T-helper 1 cell treated with Interleukin-12 subunit alpha and Interleukin-12 subunit beta and Interleukin-4 antibody, amounts not matched to agents 30 μg/mL and 1 μg/mL, for 36 hours (primary cell): ENCODE measurements at regions not wholly inside any gene's neighbourhood (a gene's known extent, or its start where the extent isn't known, plus 50 kb on each side); places are given as distances from the start of the nearest gene placed in this dataset.

ENCODE experiments used
- H3K27ac Mint-ChIP-seq: one replicate; pipeline ENCODE4 v1.8.0; 2021; ENCODE audit warnings: mild to moderate bottlenecking, mixed read lengths
- H3K27me3 Mint-ChIP-seq: one replicate; pipeline ENCODE4 v1.8.0; 2021; ENCODE audit warnings: low read depth, mixed read lengths
- H3K36me3 Mint-ChIP-seq: one replicate; pipeline ENCODE4 v1.8.0; 2021; ENCODE audit warnings: low read depth, mixed read lengths
- H3K4me1 Mint-ChIP-seq: one replicate; pipeline ENCODE4 v1.8.0; 2021; ENCODE audit warnings: low read depth, mixed read lengths
- H3K4me3 Mint-ChIP-seq: one replicate; pipeline ENCODE4 v1.8.0; 2021; ENCODE audit warnings: mild to moderate bottlenecking, moderate library complexity, mixed read lengths
- H3K9me3 Mint-ChIP-seq: one replicate; pipeline ENCODE4 v1.8.0; 2021; ENCODE audit warnings: mixed read lengths

- Mint-ChIP-seq H3K4me3 (no peak overlapping the region), H3K27me3 (peaks cover 7% of the 10 kb centered on the region), H3K36me3 (no peaks in the 10 kb centered on the region), H3K9me3 (no peaks in the 10 kb centered on the region), H3K4me1 (no peaks in the 10 kb centered on the region), H3K27ac (no peak overlapping the region)
Measured at GRCh38 chr16:86062271-86062965, 163.5 kb downstream of the IRF8 start.

DNA sequence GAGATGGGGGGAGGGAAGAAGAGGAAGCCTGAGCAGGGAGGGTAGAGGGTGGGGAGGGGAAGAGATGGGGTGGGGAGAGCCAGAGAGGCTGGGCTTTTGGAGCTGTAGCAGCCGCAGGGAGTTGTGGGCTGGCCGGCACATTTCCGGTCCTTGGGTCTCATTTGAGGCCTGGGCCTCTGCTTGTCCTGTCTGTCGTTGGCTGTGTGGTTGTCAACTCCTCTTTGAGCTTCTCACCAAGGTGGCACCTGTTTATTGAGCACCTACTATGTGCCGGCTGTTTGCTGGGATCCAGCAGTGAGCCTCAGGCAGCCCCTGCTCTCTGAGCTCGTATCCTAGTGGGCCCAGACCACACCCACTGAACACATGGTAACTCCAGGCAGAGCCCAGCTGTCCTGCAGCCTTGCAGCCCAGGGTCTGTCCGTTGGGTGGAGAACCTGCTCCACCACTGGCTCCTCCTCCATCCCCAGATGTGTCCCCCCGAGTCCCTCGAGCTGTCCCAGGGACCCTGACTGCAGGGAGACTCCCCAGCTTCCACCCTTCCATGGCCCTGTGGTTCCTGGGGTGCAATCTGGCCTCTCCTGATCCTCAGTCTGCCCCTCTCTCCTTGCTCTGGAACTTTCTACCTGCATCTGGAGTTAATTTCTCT lies 164.9 kb downstream of the IRF8 start:
- no peak overlapping the region for H3K4me3 Mint-ChIP-seq

DNA sequence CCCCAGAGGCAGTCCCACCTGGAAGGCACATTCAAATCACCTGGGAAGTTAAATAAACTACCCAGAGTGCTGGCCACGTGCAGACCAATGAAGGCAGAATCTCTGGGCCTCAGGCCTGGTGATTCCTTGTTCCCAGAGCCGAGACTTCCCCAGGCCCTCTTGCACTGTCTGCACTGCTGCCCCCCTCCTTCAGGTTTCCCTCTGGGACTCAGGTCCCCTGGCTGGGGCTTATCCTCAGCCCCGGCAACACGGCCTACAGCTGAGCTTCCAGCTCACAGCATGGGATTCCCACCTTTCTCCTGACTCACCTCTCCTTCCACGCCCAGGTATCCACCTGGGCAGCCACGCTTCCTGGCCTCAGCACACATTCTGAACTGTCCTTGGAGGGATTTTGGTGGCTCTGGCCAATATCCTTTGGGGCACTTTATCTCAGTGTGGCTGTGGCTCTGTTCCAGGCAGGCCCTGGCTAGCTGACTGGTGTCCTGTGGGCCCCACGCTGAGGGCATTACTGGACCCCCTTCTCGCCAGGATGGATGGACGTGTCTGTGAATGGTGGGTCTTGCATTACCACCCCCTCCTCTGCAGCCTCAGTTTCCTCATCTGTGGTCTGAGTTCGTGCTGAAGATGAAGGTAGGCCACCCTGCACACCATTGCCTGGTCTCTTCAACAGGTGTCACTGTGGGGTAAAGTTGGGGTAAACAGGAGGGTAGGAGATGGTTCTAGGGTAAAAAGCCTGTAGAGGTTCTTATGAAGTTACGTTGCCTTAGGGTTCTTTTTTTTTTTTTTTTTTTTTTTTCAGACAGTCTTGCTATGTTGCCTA lies 165.7 kb downstream of the IRF8 start:
- no peaks in the 10 kb centered on the region for H3K27me3 Mint-ChIP-seq
- H3K4me1 Mint-ChIP-seq: no peaks in the 10 kb centered on the region
- no peaks in the 10 kb centered on the region for H3K36me3 Mint-ChIP-seq
- H3K27ac Mint-ChIP-seq: no peak overlapping the region
- H3K4me3 Mint-ChIP-seq: no peak overlapping the region
- no peaks in the 10 kb centered on the region for H3K9me3 Mint-ChIP-seq

More for the DNA sequence above, 164.9 kb downstream of the IRF8 start:
- no peaks in the 10 kb centered on the region for H3K4me1 Mint-ChIP-seq
- H3K9me3 Mint-ChIP-seq: no peaks in the 10 kb centered on the region
- H3K27ac Mint-ChIP-seq: no peak overlapping the region
- H3K36me3 Mint-ChIP-seq: no peaks in the 10 kb centered on the region
- H3K27me3 Mint-ChIP-seq: no peaks in the 10 kb centered on the region

- H3K9me3 Mint-ChIP-seq: no peaks in the 10 kb centered on the region
- no peaks in the 10 kb centered on the region for H3K36me3 Mint-ChIP-seq
- H3K27ac Mint-ChIP-seq: no peak overlapping the region
- no peaks in the 10 kb centered on the region for H3K27me3 Mint-ChIP-seq
- no peaks in the 10 kb centered on the region for H3K4me1 Mint-ChIP-seq
- H3K4me3 Mint-ChIP-seq: no peak overlapping the region
Measured at GRCh38 chr16:86065711-86066110, 166.7 kb downstream of the IRF8 start.

DNA sequence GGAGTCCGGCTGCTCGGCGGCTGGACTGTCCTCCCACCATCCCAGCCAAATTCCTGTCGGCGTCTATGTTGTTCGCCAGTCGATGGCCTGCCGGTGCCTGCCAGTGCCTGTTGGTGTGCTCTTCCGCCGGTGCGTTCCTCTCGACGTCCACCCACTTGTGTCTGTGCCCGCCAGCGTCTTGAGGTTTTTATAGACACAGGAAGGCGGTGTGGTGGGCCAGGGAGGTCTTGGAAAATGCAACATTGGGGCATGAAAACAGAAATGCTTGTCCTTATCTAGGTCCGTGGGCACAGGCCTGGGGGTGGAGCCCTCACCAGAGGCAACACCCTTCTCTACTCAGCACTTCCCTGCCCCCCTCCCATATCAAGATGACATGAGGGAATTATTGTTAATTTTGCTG lies 167.8 kb downstream of the IRF8 start:
- Mint-ChIP-seq H3K27me3 (no peaks in the 10 kb centered on the region), H3K4me1 (no peaks in the 10 kb centered on the region), H3K36me3 (no peaks in the 10 kb centered on the region), H3K27ac (no peak overlapping the region), H3K9me3 (no peaks in the 10 kb centered on the region), H3K4me3 (no peak overlapping the region)

- Mint-ChIP-seq H3K27ac (no peak overlapping the region), H3K36me3 (no peaks in the 10 kb centered on the region), H3K9me3 (no peaks in the 10 kb centered on the region), H3K27me3 (no peaks in the 10 kb centered on the region), H3K4me1 (no peaks in the 10 kb centered on the region), H3K4me3 (no peak overlapping the region)
Measured at GRCh38 chr16:86067516-86067915, 168.6 kb downstream of the IRF8 start.

GRCh38 chr16:86067936-86068335 lies 169.0 kb downstream of the IRF8 start:
- no peak overlapping the region for H3K27ac Mint-ChIP-seq
- no peak overlapping the region for H3K4me3 Mint-ChIP-seq
- no peaks in the 10 kb centered on the region for H3K9me3 Mint-ChIP-seq
- H3K36me3 Mint-ChIP-seq: no peaks in the 10 kb centered on the region
- no peaks in the 10 kb centered on the region for H3K27me3 Mint-ChIP-seq
- H3K4me1 Mint-ChIP-seq: no peaks in the 10 kb centered on the region

- Mint-ChIP-seq H3K27ac (no peak overlapping the region), H3K4me1 (no peaks in the 10 kb centered on the region), H3K36me3 (no peaks in the 10 kb centered on the region), H3K27me3 (no peaks in the 10 kb centered on the region), H3K4me3 (no peak overlapping the region), H3K9me3 (no peaks in the 10 kb centered on the region)
Measured at GRCh38 chr16:86068722-86069121, 169.8 kb downstream of the IRF8 start.

- no peak overlapping the region for H3K4me3 Mint-ChIP-seq
- no peak overlapping the region for H3K27ac Mint-ChIP-seq
- no peaks in the 10 kb centered on the region for H3K9me3 Mint-ChIP-seq
- H3K4me1 Mint-ChIP-seq: no peaks in the 10 kb centered on the region
- H3K36me3 Mint-ChIP-seq: no peaks in the 10 kb centered on the region
- no peaks in the 10 kb centered on the region for H3K27me3 Mint-ChIP-seq
Measured at GRCh38 chr16:86069736-86070298, 170.9 kb downstream of the IRF8 start.

DNA sequence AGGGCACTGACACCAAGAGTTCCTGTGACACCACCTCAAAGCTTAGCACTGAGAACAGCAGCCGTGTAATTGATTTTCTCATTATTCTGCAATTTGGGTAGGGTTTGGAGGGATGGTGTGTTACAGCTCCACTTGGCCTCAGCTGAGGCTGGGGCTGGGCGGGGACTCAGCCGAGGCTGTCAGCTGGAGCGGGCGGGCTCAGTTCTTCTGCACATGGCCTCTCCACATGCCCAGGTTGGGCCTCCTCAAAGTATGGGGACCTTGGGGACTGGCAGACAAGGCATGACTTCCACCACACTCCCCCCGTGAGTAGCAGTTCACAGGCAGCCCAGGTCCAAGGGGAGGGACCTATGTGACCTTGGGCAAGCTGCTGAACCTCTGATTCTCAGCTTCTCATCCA lies 171.5 kb downstream of the IRF8 start:
- no peak overlapping the region for H3K27ac Mint-ChIP-seq
- no peaks in the 10 kb centered on the region for H3K4me1 Mint-ChIP-seq
- H3K27me3 Mint-ChIP-seq: no peaks in the 10 kb centered on the region
- no peak overlapping the region for H3K4me3 Mint-ChIP-seq
- H3K9me3 Mint-ChIP-seq: no peaks in the 10 kb centered on the region
- no peaks in the 10 kb centered on the region for H3K36me3 Mint-ChIP-seq

- no peaks in the 10 kb centered on the region for H3K27me3 Mint-ChIP-seq
- no peak overlapping the region for H3K27ac Mint-ChIP-seq
- no peak overlapping the region for H3K4me3 Mint-ChIP-seq
Measured at GRCh38 chr16:86070971-86071370, 172.0 kb downstream of the IRF8 start.

DNA sequence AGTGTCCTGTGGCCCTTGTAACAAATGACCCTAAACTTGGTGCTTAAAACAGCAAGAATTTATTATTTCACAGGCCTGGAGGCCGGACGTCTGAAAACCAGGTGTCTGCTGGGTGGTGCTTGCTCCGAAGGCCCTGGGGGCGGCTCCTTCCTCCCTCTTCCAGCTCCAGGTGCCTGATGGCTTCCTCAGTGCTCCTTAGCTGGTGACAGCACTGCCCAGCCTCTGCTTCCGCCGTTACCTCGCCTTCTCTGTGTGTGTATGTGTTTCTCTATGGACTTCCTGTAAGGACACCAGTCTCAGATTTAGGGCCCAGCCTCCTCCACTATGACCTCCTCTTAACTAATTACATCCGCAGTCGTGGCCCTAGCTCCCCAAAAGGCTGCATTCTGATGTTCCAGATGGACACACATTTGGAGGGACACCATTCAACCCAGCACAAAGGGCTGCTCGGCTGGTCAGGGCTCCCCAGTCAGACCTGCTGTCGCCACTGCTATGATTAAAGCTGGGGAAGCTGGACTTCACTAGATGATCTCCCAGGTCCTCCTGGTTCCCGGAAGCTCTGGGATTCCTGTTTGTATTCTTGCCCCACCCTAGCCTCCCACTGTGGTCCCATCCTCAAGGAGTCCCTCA lies 172.8 kb downstream of the IRF8 start:
- Mint-ChIP-seq H3K27ac (no peak overlapping the region), H3K27me3 (no peaks in the 10 kb centered on the region), H3K4me3 (no peak overlapping the region), H3K4me1 (no peaks in the 10 kb centered on the region), H3K36me3 (no peaks in the 10 kb centered on the region), H3K9me3 (no peaks in the 10 kb centered on the region)

More at GRCh38 chr16:86070971-86071370, 172.0 kb downstream of the IRF8 start:
- H3K36me3 Mint-ChIP-seq: no peaks in the 10 kb centered on the region
- no peaks in the 10 kb centered on the region for H3K4me1 Mint-ChIP-seq
- no peaks in the 10 kb centered on the region for H3K9me3 Mint-ChIP-seq

GRCh38 chr16:86072328-86073102 lies 173.6 kb downstream of the IRF8 start:
- no peaks in the 10 kb centered on the region for H3K27me3 Mint-ChIP-seq

More at GRCh38 chr16:86072328-86073102, 173.6 kb downstream of the IRF8 start:
- Mint-ChIP-seq H3K36me3 (no peaks in the 10 kb centered on the region), H3K4me3 (no peak overlapping the region), H3K27ac (no peak overlapping the region), H3K9me3 (no peaks in the 10 kb centered on the region), H3K4me1 (no peaks in the 10 kb centered on the region)
